ENCODE measurements at regions not wholly inside any gene's neighbourhood (a gene's known extent, or its start where the extent isn't known, plus 50 kb on each side); places are given as distances from the start of the nearest gene placed in this dataset.

DNA sequence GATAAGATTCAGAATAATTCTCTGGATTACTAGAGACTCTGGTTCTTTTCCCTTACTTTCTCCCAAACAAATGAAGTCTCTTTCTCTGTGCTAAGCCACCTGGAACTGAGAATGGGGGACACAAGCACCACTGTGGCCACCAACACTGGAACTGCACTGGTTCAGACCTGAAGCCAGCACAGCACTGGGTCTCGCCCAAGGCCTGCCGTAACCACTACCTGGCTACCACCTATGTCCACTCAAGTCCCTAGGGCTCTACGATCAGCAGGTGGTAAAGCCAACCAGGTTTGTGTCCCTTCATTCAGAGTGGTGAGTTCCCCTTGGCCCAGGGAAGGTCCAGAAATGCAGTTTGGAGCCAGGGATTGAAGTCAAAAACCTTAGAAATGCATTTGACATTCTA is 626.2 kb downstream of the DIAPH3 start:
- Histone ChIP-seq H3K27me3 (no peaks in the 10 kb centered on the region), H3K4me3 (no peak overlapping the region), H3K27ac (no peak overlapping the region), H4K20me1 (ENCODE audit: insufficient read depth, poor library complexity, severe bottlenecking) (no peaks in the 10 kb centered on the region), H3K79me2 (no peaks in the 10 kb centered on the region), H3K4me2 (no peak overlapping the region), H2AFZ (no peak overlapping the region), H3K9me3 (ENCODE audit: low read depth) (no peaks in the 10 kb centered on the region), H3K4me1 (ENCODE audit: insufficient read depth) (peaks cover 6% of the 10 kb centered on the region), H3K9me2 (replicated peaks; ENCODE audit: insufficient read depth) (no peaks in the 10 kb centered on the region), H3K36me3 (replicated peaks; ENCODE audit: insufficient read depth, low read depth) (no peaks in the 10 kb centered on the region)
- no peak for DNase-seq (ENCODE audit: low spot score)
- 94% methylated on average over 3 of the region's 3 CpGs for WGBS (ENCODE audit: low lambda C conversion rate, missing lambda C conversion rate)
- TF ChIP-seq EZH2phosphoT487 (IDR thresholded peaks at IDR 0.05; ENCODE audit: low read depth, severe bottlenecking, unreplicated experiment) = no peak
- TF ChIP-seq, protein P1, sequence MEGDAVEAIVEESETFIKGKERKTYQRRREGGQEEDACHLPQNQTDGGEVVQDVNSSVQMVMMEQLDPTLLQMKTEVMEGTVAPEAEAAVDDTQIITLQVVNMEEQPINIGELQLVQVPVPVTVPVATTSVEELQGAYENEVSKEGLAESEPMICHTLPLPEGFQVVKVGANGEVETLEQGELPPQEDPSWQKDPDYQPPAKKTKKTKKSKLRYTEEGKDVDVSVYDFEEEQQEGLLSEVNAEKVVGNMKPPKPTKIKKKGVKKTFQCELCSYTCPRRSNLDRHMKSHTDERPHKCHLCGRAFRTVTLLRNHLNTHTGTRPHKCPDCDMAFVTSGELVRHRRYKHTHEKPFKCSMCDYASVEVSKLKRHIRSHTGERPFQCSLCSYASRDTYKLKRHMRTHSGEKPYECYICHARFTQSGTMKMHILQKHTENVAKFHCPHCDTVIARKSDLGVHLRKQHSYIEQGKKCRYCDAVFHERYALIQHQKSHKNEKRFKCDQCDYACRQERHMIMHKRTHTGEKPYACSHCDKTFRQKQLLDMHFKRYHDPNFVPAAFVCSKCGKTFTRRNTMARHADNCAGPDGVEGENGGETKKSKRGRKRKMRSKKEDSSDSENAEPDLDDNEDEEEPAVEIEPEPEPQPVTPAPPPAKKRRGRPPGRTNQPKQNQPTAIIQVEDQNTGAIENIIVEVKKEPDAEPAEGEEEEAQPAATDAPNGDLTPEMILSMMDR (IDR thresholded peaks at IDR 0.05; ENCODE audit: poor library complexity) = no peak
- no peak for TF ChIP-seq EZH2 (IDR thresholded peaks at IDR 0.05; ENCODE audit: borderline replicate concordance)

DNA sequence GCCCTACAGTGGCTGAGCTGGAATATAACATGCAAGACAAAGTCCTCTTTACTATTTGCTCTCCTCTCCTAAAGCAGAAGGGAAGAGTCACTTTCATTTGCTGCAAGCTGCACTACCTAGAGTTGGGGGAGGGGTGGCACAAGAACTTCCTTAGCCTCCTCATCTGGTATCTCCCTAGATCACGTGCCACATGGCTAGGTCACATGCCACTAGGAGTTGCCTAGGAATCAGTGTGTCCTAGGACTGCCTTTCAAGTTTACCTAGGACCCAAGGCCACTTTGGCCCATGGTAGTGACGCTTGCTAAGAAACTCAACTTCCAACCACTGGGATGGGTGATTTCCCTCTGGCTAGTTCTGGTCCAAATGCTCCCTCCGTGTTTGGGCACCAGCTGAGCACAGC is 625.2 kb downstream of the DIAPH3 start:
- DNase-seq (ENCODE audit: low spot score) = peak; percentile 23
- Histone ChIP-seq H3K4me3 (no peak overlapping the region), H3K27me3 (no peaks in the 10 kb centered on the region), H3K9me2 (replicated peaks; ENCODE audit: insufficient read depth) (no peaks in the 10 kb centered on the region), H3K27ac (no peak overlapping the region), H3K4me1 (ENCODE audit: insufficient read depth) (peaks cover 4% of the 10 kb centered on the region), H4K20me1 (ENCODE audit: insufficient read depth, poor library complexity, severe bottlenecking) (no peaks in the 10 kb centered on the region), H2AFZ (no peak overlapping the region), H3K9me3 (ENCODE audit: low read depth) (no peaks in the 10 kb centered on the region), H3K79me2 (no peaks in the 10 kb centered on the region), H3K4me2 (no peak overlapping the region), H3K36me3 (replicated peaks; ENCODE audit: insufficient read depth, low read depth) (no peaks in the 10 kb centered on the region)
- TF ChIP-seq, protein P1 (IDR thresholded peaks at IDR 0.05; ENCODE audit: poor library complexity) = no peak
- TF ChIP-seq EZH2phosphoT487 (IDR thresholded peaks at IDR 0.05; ENCODE audit: low read depth, severe bottlenecking, unreplicated experiment) = no peak
- no peak for TF ChIP-seq EZH2 (IDR thresholded peaks at IDR 0.05; ENCODE audit: borderline replicate concordance)
- WGBS (ENCODE audit: low lambda C conversion rate, missing lambda C conversion rate) = 46% methylated on average over 3 of the region's 3 CpGs

DNA sequence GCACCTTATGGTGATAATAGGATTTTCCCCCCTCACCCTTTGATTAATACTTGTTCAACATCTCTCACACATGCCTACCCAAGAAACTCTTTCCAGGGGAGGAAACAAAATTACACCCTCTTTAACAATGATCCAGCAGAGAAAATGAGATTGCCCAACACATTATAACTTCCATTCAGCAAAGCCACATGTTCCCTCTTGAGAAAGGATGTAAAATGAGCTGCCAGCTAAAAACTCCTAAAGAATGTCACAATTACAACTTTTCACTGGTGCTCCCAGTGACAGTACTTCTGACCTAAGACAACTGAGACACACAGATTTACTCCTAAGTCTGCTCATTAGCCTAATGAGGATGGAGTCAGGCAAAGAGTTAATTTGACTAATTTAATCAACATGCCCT is 621.4 kb downstream of the DIAPH3 start:
- H3K4me3 ChIP-seq = no peak overlapping the region
- no peaks in the 10 kb centered on the region for H3K4me1 ChIP-seq (ENCODE audit: insufficient read depth)
- H3K27me3 ChIP-seq = no peaks in the 10 kb centered on the region
- no peak for DNase-seq (ENCODE audit: low spot score)
- no peak overlapping the region for H3K4me2 ChIP-seq
- H3K36me3 ChIP-seq (replicated peaks; ENCODE audit: insufficient read depth, low read depth) = no peaks in the 10 kb centered on the region
- no peak for TF ChIP-seq EZH2 (IDR thresholded peaks at IDR 0.05; ENCODE audit: borderline replicate concordance)
- TF ChIP-seq, protein P1 (IDR thresholded peaks at IDR 0.05; ENCODE audit: poor library complexity) = no peak
- no peak for TF ChIP-seq EZH2phosphoT487 (IDR thresholded peaks at IDR 0.05; ENCODE audit: low read depth, severe bottlenecking, unreplicated experiment)
- H3K27ac ChIP-seq = no peak overlapping the region
- no peak overlapping the region for H2AFZ ChIP-seq
- no peaks in the 10 kb centered on the region for H3K9me3 ChIP-seq (ENCODE audit: low read depth)
- H3K9me2 ChIP-seq (replicated peaks; ENCODE audit: insufficient read depth) = no peaks in the 10 kb centered on the region
- no peaks in the 10 kb centered on the region for H3K79me2 ChIP-seq
- no peaks in the 10 kb centered on the region for H4K20me1 ChIP-seq (ENCODE audit: insufficient read depth, poor library complexity, severe bottlenecking)

- Histone ChIP-seq H2AFZ (no peak overlapping the region), H3K9me3 (ENCODE audit: low read depth) (no peaks in the 10 kb centered on the region), H3K4me2 (no peak overlapping the region), H3K4me3 (no peak overlapping the region), H4K20me1 (ENCODE audit: insufficient read depth, poor library complexity, severe bottlenecking) (no peaks in the 10 kb centered on the region), H3K27ac (no peak overlapping the region), H3K27me3 (no peaks in the 10 kb centered on the region), H3K9me2 (replicated peaks; ENCODE audit: insufficient read depth) (no peaks in the 10 kb centered on the region), H3K36me3 (replicated peaks; ENCODE audit: insufficient read depth, low read depth) (no peaks in the 10 kb centered on the region), H3K4me1 (ENCODE audit: insufficient read depth) (no peaks in the 10 kb centered on the region), H3K79me2 (no peaks in the 10 kb centered on the region)
- TF ChIP-seq, protein P1 (IDR thresholded peaks at IDR 0.05; ENCODE audit: poor library complexity) = no peak
- TF ChIP-seq EZH2phosphoT487 (IDR thresholded peaks at IDR 0.05; ENCODE audit: low read depth, severe bottlenecking, unreplicated experiment) (no peak), EZH2 (IDR thresholded peaks at IDR 0.05; ENCODE audit: borderline replicate concordance) (no peak)
- WGBS (ENCODE audit: low lambda C conversion rate, missing lambda C conversion rate) = 97% methylated on average over 1 of the region's 1 CpG
- DNase-seq (ENCODE audit: low spot score) = no peak
These were observed 620.3 kb downstream of the DIAPH3 start for GRCh38 chr13:59543418-59543817.

Measured in hepatocyte (in vitro differentiated cells).